ENCODE measurements at regions not wholly inside any gene's neighbourhood (a gene's known extent, or its start where the extent isn't known, plus 50 kb on each side); places are given as distances from the start of the nearest gene placed in this dataset.

GRCh38 chr17:68718926-68719325 is 117.8 kb upstream of the FAM20A start:
- ATAC-seq (no peak), DNase-seq (ENCODE audit: low read depth, low spot score) (no peak), FAIRE-seq (no peak)
- intact Hi-C loops (cut with micrococcal nuclease; ENCODE audit: unreplicated experiment): no loop called here
- Histone ChIP-seq H3K4me2 (ENCODE audit: control insufficient read depth, insufficient read depth) (no peak overlapping the region), H3K36me3 (ENCODE audit: control insufficient read depth in 2 of 2, insufficient read depth in 2 of 2, low read length in 1 of 2) (no peaks in the 10 kb centered on the region), H3K4me1 (ENCODE audit: control insufficient read depth, insufficient read depth, low read length) (no peaks in the 10 kb centered on the region), H2AFZ (ENCODE audit: control insufficient read depth, low read depth, low read length) (no peak overlapping the region), H3K27ac (ENCODE audit: control insufficient read depth, insufficient read depth) (no peak overlapping the region), H3K27me3 (replicated peaks in 1 of 2; ENCODE audit: control insufficient read depth in 2 of 2, insufficient read depth in 2 of 2, low read length in 1 of 2) (no peaks in the 10 kb centered on the region), H3K4me3 (no peak overlapping the region), H3K9me3 (replicated peaks; ENCODE audit: control insufficient read depth, insufficient read depth, low read length) (no peaks in the 10 kb centered on the region), H3K79me2 (ENCODE audit: control insufficient read depth, insufficient read depth, low read length) (no peaks in the 10 kb centered on the region), H3K9ac (ENCODE audit: control insufficient read depth, insufficient read depth, low read length) (no peak overlapping the region), H4K20me1 (ENCODE audit: control insufficient read depth, insufficient read depth) (no peaks in the 10 kb centered on the region)
- ChIA-PET CTCF (no interaction called here), POLR2A (no interaction called here), SMC1A (ENCODE audit: uncharacterized antibody, unreplicated experiment) (no interaction called here), RAD21 (ENCODE audit: unreplicated experiment) (no interaction called here)
- WGBS (ENCODE audit: insufficient coverage, insufficient replicate concordance, low lambda C conversion rate, missing lambda C conversion rate): 86% methylated on average over 2 of the region's 2 CpGs
- no peak for TF ChIP-seq NBN (IDR thresholded peaks at IDR 0.05)
- no peak for TF ChIP-seq POLR2A (IDR thresholded peaks at IDR 0.05; ENCODE audit: low read depth, low read length)
- TF ChIP-seq BCL3 (IDR thresholded peaks at IDR 0.05; ENCODE audit: borderline replicate concordance, insufficient read depth, low read depth, low read length, poor library complexity, severe bottlenecking): no peak
- in situ Hi-C loops (cut with MboI): no loop called here
- BruUV-seq (replicated peaks): no TSS peak

- CTCF ChIA-PET: no interaction called here
- Histone ChIP-seq H3K27ac (ENCODE audit: control insufficient read depth, insufficient read depth) (no peak overlapping the region), H3K27me3 (replicated peaks in 1 of 2; ENCODE audit: control insufficient read depth in 2 of 2, insufficient read depth in 2 of 2, low read length in 1 of 2) (no peaks in the 10 kb centered on the region), H2AFZ (ENCODE audit: control insufficient read depth, low read depth, low read length) (no peak overlapping the region), H3K36me3 (ENCODE audit: control insufficient read depth in 2 of 2, insufficient read depth in 2 of 2, low read length in 1 of 2) (no peaks in the 10 kb centered on the region), H4K20me1 (ENCODE audit: control insufficient read depth, insufficient read depth) (no peaks in the 10 kb centered on the region), H3K9ac (ENCODE audit: control insufficient read depth, insufficient read depth, low read length) (no peak overlapping the region), H3K4me2 (ENCODE audit: control insufficient read depth, insufficient read depth) (no peak overlapping the region), H3K9me3 (replicated peaks; ENCODE audit: control insufficient read depth, insufficient read depth, low read length) (no peaks in the 10 kb centered on the region), H3K4me3 (no peak overlapping the region), H3K4me1 (ENCODE audit: control insufficient read depth, insufficient read depth, low read length) (no peaks in the 10 kb centered on the region), H3K79me2 (ENCODE audit: control insufficient read depth, insufficient read depth, low read length) (no peaks in the 10 kb centered on the region)
- SMC1A ChIA-PET (ENCODE audit: uncharacterized antibody, unreplicated experiment): no interaction called here
- POLR2A ChIA-PET: interaction anchor here (0.6 kb wide), 1 partner anchor 330 kb away, joined by 3 read pairs; no protein-coding TSS in a partner anchor
- FAIRE-seq: no peak
- TF ChIP-seq NR2C2 (IDR thresholded peaks at IDR 0.05; ENCODE audit: borderline replicate concordance, control insufficient read depth, insufficient read length, low read depth): no peak
- TF ChIP-seq ZBTB40 (IDR thresholded peaks at IDR 0.05; ENCODE audit: borderline replicate concordance): no peak
- TF ChIP-seq NRF1 (conservative IDR thresholded peaks at IDR 0.05; ENCODE audit: low read depth, low read length): no peak
- TF ChIP-seq ELK1 (IDR thresholded peaks at IDR 0.05; ENCODE audit: low read depth, low read length): no peak
- no peak for TF ChIP-seq ZZZ3 (IDR thresholded peaks at IDR 0.05; ENCODE audit: control insufficient read depth, insufficient read length, low read depth)
- TF ChIP-seq SMARCA5 (IDR thresholded peaks at IDR 0.05): no peak
- no peak for ATAC-seq
- in situ Hi-C loops (cut with MboI): no loop called here
- intact Hi-C loops (cut with micrococcal nuclease; ENCODE audit: unreplicated experiment): no loop called here
- no peak for DNase-seq (ENCODE audit: low read depth, low spot score)
- RAD21 ChIA-PET (ENCODE audit: unreplicated experiment): no interaction called here
- no TSS peak for BruUV-seq (replicated peaks)
Measured at GRCh38 chr17:68718465-68718864, 117.3 kb upstream of the FAM20A start.
